ENCODE measurements at regions not wholly inside any gene's neighbourhood (a gene's known extent, or its start where the extent isn't known, plus 50 kb on each side); places are given as distances from the start of the nearest gene placed in this dataset.

DNA sequence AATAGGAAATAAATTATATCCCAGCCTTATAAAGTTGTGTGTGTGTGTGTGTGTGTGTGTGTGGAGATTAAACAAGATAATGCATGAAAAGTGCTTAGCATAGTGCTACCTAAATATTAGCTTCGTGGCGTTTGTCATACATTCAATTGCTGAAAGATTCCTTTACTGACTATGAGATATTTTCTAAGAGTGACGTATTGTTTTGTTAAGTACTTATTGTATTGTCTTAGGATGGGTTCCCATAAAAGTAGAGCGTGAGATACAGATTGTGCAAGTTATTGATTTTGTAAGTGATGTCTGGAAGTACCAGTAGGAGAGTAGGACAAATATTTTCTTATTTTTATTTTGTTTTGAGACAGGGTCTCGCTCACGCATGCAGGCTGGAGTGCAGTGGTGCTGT is 730.0 kb downstream of the CDH8 start:
- TF ChIP-seq, protein P1, sequence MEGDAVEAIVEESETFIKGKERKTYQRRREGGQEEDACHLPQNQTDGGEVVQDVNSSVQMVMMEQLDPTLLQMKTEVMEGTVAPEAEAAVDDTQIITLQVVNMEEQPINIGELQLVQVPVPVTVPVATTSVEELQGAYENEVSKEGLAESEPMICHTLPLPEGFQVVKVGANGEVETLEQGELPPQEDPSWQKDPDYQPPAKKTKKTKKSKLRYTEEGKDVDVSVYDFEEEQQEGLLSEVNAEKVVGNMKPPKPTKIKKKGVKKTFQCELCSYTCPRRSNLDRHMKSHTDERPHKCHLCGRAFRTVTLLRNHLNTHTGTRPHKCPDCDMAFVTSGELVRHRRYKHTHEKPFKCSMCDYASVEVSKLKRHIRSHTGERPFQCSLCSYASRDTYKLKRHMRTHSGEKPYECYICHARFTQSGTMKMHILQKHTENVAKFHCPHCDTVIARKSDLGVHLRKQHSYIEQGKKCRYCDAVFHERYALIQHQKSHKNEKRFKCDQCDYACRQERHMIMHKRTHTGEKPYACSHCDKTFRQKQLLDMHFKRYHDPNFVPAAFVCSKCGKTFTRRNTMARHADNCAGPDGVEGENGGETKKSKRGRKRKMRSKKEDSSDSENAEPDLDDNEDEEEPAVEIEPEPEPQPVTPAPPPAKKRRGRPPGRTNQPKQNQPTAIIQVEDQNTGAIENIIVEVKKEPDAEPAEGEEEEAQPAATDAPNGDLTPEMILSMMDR (IDR thresholded peaks at IDR 0.05 in 4 of 5, conservative IDR thresholded peaks at IDR 0.05 in 1 of 5): no peak
- no peak for TF ChIP-seq POLR2A (IDR thresholded peaks at IDR 0.05)
